Nephron progenitor cell (in vitro differentiated cells): ENCODE measurements at regions not wholly inside any gene's neighbourhood (a gene's known extent, or its start where the extent isn't known, plus 50 kb on each side); places are given as distances from the start of the nearest gene placed in this dataset.

Experiments
- DNase-seq: peaks from one replicate; pipeline ENCODE4 v3.0.0; 2021
- H3K27ac Mint-ChIP-seq: 2 replicates; pipeline ENCODE4 v1.8.0; 2021; ENCODE audit warnings: mild to moderate bottlenecking, moderate library complexity, mixed read lengths
- H3K27me3 Mint-ChIP-seq: 2 replicates; pipeline ENCODE4 v1.8.0; 2021; ENCODE audit warnings: mild to moderate bottlenecking, low read depth, mixed read lengths; ENCODE audit not compliant: poor library complexity
- H3K36me3 Mint-ChIP-seq: 2 replicates; pipeline ENCODE4 v1.8.0; 2021; ENCODE audit warnings: low read depth, mixed read lengths
- H3K4me1 Mint-ChIP-seq: 2 replicates; pipeline ENCODE4 v1.8.0; 2021; ENCODE audit warnings: mixed read lengths
- H3K4me3 Mint-ChIP-seq: 2 replicates; pipeline ENCODE4 v1.8.0; 2021; ENCODE audit warnings: mild to moderate bottlenecking, moderate library complexity, mixed read lengths
- H3K9me3 Mint-ChIP-seq: 2 replicates; pipeline ENCODE4 v1.8.0; 2021; ENCODE audit warnings: mild to moderate bottlenecking, moderate library complexity, mixed read lengths
- CTCF ChIP-seq: fragments of 200-600 bp; sonication (generic); IDR thresholded peaks from 2 replicates; pipeline ENCODE4 v1.5.0; 2021; ENCODE audit warnings: antibody characterized with exemption

- no peak for DNase-seq
- H3K9me3 Mint-ChIP-seq: peaks cover 3% of the 10 kb centered on the region
- H3K36me3 Mint-ChIP-seq: no peaks in the 10 kb centered on the region
- H3K27me3 Mint-ChIP-seq: peaks cover 4% of the 10 kb centered on the region
- TF ChIP-seq CTCF: no peak
- H3K4me3 Mint-ChIP-seq: no peak overlapping the region
- no peak overlapping the region for H3K27ac Mint-ChIP-seq
- H3K4me1 Mint-ChIP-seq: no peaks in the 10 kb centered on the region
Measured at GRCh38 chr1:184875218-184875617, 99.1 kb downstream of the NIBAN1 start.

- H3K4me3 Mint-ChIP-seq: no peak overlapping the region
- no peak for TF ChIP-seq CTCF
- no peaks in the 10 kb centered on the region for H3K27me3 Mint-ChIP-seq
- no peak overlapping the region for H3K27ac Mint-ChIP-seq
- H3K9me3 Mint-ChIP-seq: peaks cover 3% of the 10 kb centered on the region
- DNase-seq: no peak
- no peaks in the 10 kb centered on the region for H3K4me1 Mint-ChIP-seq
- no peaks in the 10 kb centered on the region for H3K36me3 Mint-ChIP-seq
Measured at GRCh38 chr1:184870319-184870718, 104.0 kb downstream of the NIBAN1 start.

- no peak for TF ChIP-seq CTCF
- no peaks in the 10 kb centered on the region for H3K4me1 Mint-ChIP-seq
- H3K27ac Mint-ChIP-seq: no peak overlapping the region
- H3K9me3 Mint-ChIP-seq: peaks cover 1% of the 10 kb centered on the region
- H3K4me3 Mint-ChIP-seq: no peak overlapping the region
- no peaks in the 10 kb centered on the region for H3K27me3 Mint-ChIP-seq
- no peak for DNase-seq
- no peaks in the 10 kb centered on the region for H3K36me3 Mint-ChIP-seq
Measured at GRCh38 chr1:184867866-184868689, 106.2 kb downstream of the NIBAN1 start.

GRCh38 chr1:184866991-184867788 lies 107.1 kb downstream of the NIBAN1 start:
- TF ChIP-seq CTCF: no peak
- Mint-ChIP-seq H3K36me3 (no peaks in the 10 kb centered on the region), H3K4me1 (no peaks in the 10 kb centered on the region), H3K9me3 (no peaks in the 10 kb centered on the region), H3K4me3 (no peak overlapping the region), H3K27ac (no peak overlapping the region), H3K27me3 (no peaks in the 10 kb centered on the region)
- no peak for DNase-seq

- H3K27ac Mint-ChIP-seq: no peak overlapping the region
Measured at GRCh38 chr1:184866586-184866985, 107.7 kb downstream of the NIBAN1 start.

More at GRCh38 chr1:184866586-184866985, 107.7 kb downstream of the NIBAN1 start:
- Mint-ChIP-seq H3K36me3 (no peaks in the 10 kb centered on the region), H3K4me1 (no peaks in the 10 kb centered on the region), H3K4me3 (no peak overlapping the region), H3K9me3 (no peaks in the 10 kb centered on the region), H3K27me3 (no peaks in the 10 kb centered on the region)
- no peak for TF ChIP-seq CTCF
- no peak for DNase-seq
